HUES48 (cell line): ENCODE measurements at regions not wholly inside any gene's neighbourhood (a gene's known extent, or its start where the extent isn't known, plus 50 kb on each side); places are given as distances from the start of the nearest gene placed in this dataset.

Experiments used
- H3K27ac ChIP-seq: one replicate; pipeline ENCODE4 v1.7.0; 2013; ENCODE audit warnings: low read depth, low read length, inconsistent platforms
- H3K27me3 ChIP-seq: 2 replicates; pipeline ENCODE4 v1.6.1; 2013; ENCODE audit warnings: mild to moderate bottlenecking, low read length; ENCODE audit not compliant: control insufficient read depth, insufficient read depth
- H3K36me3 ChIP-seq: 2 replicates; pipeline ENCODE4 v1.6.1; 2013; ENCODE audit warnings: low read length; ENCODE audit not compliant: control insufficient read depth, insufficient read depth
- H3K4me1 ChIP-seq: 2 replicates; pipeline ENCODE4 v1.6.1; 2013; ENCODE audit warnings: mild to moderate bottlenecking, low read length; ENCODE audit not compliant: control insufficient read depth, insufficient read depth
- H3K4me3 ChIP-seq: 2 replicates; pipeline ENCODE4 v1.5.1; 2013; ENCODE audit warnings: mild to moderate bottlenecking, low read depth, low read length
- H3K9ac ChIP-seq: 2 replicates; pipeline ENCODE4 v1.6.1; 2013; ENCODE audit warnings: mild to moderate bottlenecking, low read depth, low read length, moderate library complexity
- H3K9me3 ChIP-seq: 2 replicates; pipeline ENCODE4 v1.6.1; 2013; ENCODE audit warnings: low read length; ENCODE audit not compliant: control insufficient read depth, insufficient read depth

DNA sequence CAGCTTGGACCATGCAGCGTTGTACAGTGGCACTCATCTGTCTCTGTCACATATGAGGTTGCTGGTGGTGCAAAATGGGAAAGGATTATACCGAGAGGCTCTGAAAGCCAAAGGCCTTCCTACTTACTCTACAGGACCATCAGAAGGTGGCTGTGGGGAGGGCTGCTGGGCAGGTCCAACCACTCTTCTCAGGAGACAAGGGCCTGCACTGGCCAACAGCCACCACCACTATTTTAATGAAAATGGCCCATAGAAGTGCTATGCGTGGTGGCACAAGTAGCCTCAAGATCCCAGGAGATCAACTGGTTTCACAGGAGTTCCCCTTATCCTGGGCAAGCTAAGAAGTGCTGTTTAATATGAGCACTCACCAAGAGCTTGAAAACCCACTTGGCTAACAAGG, 52.3 kb downstream of the MRPL57 start:
- H3K27me3 ChIP-seq: no peaks in the 10 kb centered on the region
- H3K9me3 ChIP-seq: no peaks in the 10 kb centered on the region
- no peak overlapping the region for H3K9ac ChIP-seq
- no peak overlapping the region for H3K4me3 ChIP-seq
- no peak overlapping the region for H3K27ac ChIP-seq
- H3K4me1 ChIP-seq: no peaks in the 10 kb centered on the region
- no peaks in the 10 kb centered on the region for H3K36me3 ChIP-seq

DNA sequence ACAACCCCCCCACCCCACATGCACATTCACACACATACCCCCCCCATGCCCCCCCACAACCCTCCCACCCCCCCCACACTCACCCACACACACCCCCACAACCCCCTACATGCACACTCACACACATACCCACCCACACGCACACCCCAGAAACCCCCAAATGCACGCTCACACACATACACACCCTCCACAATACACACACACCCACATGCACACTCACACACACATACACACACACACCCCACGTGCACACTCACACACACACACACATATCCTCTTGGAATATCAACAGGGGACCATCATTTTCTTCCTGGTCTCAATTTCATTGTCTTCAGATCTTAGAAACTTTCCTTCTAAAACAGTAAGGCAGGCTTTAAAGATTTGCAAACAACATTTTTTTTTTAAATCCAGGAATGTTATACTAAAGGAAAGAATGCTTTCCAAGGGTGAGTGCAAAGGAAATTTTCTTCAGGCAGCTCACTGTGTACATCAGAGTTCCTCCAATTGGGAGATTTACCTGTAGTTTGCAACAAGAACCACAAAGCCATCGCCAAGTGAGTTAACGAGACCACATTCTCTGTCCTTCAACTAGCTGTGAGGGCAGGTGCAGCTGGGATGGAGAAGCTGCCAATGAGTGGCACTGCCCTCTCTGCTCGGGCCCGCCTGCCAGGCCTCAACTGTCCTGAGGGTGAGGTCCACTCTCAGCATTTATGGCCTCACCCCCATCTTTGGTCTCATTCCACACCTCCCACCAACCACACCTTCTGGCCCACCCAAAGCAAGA, 53.0 kb downstream of the MRPL57 start:
- H3K27me3 ChIP-seq: no peaks in the 10 kb centered on the region
- H3K27ac ChIP-seq: no peak overlapping the region
- no peaks in the 10 kb centered on the region for H3K4me1 ChIP-seq
- no peak overlapping the region for H3K4me3 ChIP-seq
- H3K9me3 ChIP-seq: no peaks in the 10 kb centered on the region
- no peak overlapping the region for H3K9ac ChIP-seq
- no peaks in the 10 kb centered on the region for H3K36me3 ChIP-seq

- H3K27ac ChIP-seq: no peak overlapping the region
- H3K36me3 ChIP-seq: no peaks in the 10 kb centered on the region
- H3K9me3 ChIP-seq: no peaks in the 10 kb centered on the region
- no peak overlapping the region for H3K4me3 ChIP-seq
- no peaks in the 10 kb centered on the region for H3K27me3 ChIP-seq
- no peaks in the 10 kb centered on the region for H3K4me1 ChIP-seq
- H3K9ac ChIP-seq: no peak overlapping the region
Observed at GRCh38 chr13:21230516-21230915, 54.1 kb downstream of the MRPL57 start.

DNA sequence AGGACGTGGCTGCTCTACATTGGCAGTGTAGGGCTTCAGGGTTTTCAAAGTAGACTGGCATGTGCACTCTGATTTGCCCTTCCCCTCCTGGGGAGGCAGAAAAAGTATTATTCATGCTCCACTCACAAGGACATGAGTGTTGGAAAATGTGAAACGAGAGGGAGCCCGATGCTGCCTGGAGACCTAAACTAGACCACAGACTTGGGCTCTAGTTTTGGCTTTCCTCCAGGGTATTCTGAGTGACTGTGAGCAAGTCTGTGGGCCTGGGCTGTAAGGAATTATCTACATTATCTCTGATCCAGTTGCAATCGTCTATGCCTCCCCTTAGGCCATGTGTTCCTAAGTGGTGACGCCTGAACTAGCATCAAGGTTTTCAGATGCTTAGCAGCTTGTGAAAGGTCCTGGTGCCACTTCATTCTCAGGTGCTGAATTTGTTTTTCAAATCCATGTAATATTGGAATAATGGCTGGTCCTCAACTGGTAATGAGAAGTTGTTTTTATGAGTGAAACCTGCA, 55.0 kb downstream of the MRPL57 start:
- Histone ChIP-seq H3K9me3 (no peaks in the 10 kb centered on the region), H3K27me3 (no peaks in the 10 kb centered on the region), H3K27ac (no peak overlapping the region), H3K4me3 (no peak overlapping the region), H3K4me1 (no peaks in the 10 kb centered on the region), H3K36me3 (no peaks in the 10 kb centered on the region), H3K9ac (no peak overlapping the region)

DNA sequence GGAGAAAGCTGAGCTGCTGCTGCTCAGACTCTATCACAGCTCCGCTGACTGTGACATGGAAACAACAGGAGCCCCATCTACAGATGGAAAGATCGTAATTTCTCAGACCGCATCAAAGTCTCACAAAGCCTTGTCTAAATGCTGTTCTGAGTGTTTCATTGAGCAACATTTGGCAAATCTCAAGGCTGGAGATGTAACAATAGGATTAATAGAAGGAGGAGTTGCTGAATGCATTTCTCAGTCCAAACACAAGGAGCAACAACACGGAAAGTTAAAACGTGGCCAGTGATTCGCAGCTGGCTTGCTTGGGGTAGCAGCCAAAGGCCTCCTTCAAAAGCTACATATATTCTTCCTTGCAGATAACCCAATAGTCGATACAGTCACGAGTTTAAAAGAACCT, 55.7 kb downstream of the MRPL57 start:
- Histone ChIP-seq H3K9ac (no peak overlapping the region), H3K27ac (no peak overlapping the region), H3K4me3 (no peak overlapping the region)

DNA sequence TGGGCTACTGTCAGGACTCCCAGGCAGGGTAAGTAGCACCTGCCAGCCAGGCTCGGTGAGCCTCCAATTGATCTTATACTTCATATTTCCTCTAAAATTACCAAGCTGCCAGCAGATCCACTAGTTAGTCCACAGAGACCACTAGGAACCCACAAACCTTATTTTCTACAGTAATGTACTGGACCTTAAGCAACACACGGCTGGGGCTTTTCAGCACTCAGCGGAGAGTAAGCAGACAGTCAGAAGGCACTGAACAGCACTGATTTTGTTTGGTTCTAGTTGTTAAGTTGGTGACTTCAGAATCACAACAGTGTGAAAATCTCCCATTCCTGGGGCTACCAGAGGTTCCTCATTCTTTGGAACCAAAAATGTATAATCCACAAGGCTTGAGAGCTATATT, 56.1 kb downstream of the MRPL57 start:
- H3K36me3 ChIP-seq: no peaks in the 10 kb centered on the region
- H3K27me3 ChIP-seq: no peaks in the 10 kb centered on the region
- no peaks in the 10 kb centered on the region for H3K9me3 ChIP-seq
- no peak overlapping the region for H3K4me3 ChIP-seq
- H3K9ac ChIP-seq: no peak overlapping the region
- no peaks in the 10 kb centered on the region for H3K4me1 ChIP-seq
- no peak overlapping the region for H3K27ac ChIP-seq

More for the DNA sequence above, 55.7 kb downstream of the MRPL57 start:
- H3K27me3 ChIP-seq: no peaks in the 10 kb centered on the region
- no peaks in the 10 kb centered on the region for H3K4me1 ChIP-seq
- no peaks in the 10 kb centered on the region for H3K9me3 ChIP-seq
- H3K36me3 ChIP-seq: no peaks in the 10 kb centered on the region

DNA sequence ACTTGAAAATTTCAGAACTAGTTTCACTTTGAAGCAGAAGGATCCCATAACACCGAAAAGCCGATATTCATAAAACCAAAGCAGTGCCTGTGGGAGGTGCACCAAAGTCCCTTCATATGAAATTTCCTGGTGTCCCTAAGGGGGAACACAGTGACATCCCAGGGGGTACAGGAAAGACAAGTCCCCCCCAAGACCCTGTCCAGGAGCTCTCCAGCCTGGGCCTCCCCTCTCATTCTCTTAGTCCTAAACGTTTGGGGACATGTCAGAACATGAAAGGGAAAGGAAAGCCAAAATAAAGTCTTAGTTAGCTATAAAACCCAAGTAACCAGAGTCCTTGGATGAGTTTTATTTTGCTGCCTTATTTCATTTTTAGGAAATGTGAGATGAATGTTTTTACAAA, 56.6 kb downstream of the MRPL57 start:
- Histone ChIP-seq H3K9me3 (0 out of 2 replicates have a peak, but pooled peaks cover 2% of the 10 kb centered on the region), H3K4me3 (no peak overlapping the region), H3K4me1 (no peaks in the 10 kb centered on the region), H3K9ac (no peak overlapping the region), H3K27me3 (no peaks in the 10 kb centered on the region), H3K36me3 (no peaks in the 10 kb centered on the region), H3K27ac (no peak overlapping the region)

GRCh38 chr13:21234526-21234925, 58.1 kb downstream of the MRPL57 start:
- Histone ChIP-seq H3K36me3 (no peaks in the 10 kb centered on the region), H3K9me3 (0 out of 2 replicates have a peak, but pooled peaks cover 2% of the 10 kb centered on the region), H3K4me3 (no peak overlapping the region), H3K27me3 (no peaks in the 10 kb centered on the region), H3K4me1 (no peaks in the 10 kb centered on the region), H3K27ac (no peak overlapping the region), H3K9ac (no peak overlapping the region)

DNA sequence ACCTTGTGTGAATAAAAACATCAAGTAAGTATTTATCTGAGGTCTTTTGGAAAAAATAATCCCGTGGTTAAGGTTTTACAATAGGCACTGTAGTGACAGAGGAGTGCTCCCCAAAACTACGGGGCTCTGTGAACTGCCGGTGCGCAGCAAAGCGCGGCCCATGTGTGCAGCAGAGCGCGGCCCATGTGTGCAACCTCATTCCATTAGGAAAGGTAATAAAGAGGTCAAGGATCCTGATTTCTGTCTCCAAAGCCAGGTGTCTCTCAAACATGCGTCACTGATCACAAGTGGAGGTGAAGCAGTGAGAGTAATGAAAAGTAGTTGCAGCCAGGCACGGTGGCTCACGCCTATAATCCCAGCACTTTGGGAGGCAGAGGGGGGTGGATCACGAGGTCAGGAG, 58.7 kb downstream of the MRPL57 start:
- Histone ChIP-seq H3K27me3 (no peaks in the 10 kb centered on the region), H3K9me3 (0 out of 2 replicates have a peak, but pooled peaks cover 2% of the 10 kb centered on the region), H3K4me3 (no peak overlapping the region), H3K4me1 (no peaks in the 10 kb centered on the region), H3K9ac (no peak overlapping the region), H3K27ac (no peak overlapping the region), H3K36me3 (no peaks in the 10 kb centered on the region)

DNA sequence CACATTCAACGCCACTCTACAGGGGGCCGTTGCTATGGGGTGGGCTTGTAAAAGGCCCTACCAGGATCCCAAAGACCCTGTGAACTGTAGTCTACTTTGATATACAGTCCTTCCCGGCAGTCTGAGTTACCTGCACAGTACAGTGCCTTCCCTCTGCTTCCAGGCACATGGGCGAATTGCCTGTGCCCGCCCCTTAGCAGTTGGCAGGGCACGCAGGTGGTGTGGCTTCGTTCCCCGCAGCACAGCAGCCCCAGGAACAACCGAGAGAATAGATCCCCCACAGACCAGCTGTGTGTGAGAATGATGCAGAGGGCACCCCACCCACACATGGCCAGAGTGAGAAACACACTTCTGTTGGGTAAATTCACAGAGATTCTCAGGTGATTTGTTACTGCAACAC, 60.6 kb downstream of the MRPL57 start:
- H3K27ac ChIP-seq: no peak overlapping the region
- H3K9me3 ChIP-seq: 0 out of 2 replicates have a peak, but pooled peaks cover 2% of the 10 kb centered on the region
- H3K4me3 ChIP-seq: no peak overlapping the region
- no peaks in the 10 kb centered on the region for H3K36me3 ChIP-seq
- no peak overlapping the region for H3K9ac ChIP-seq
- no peaks in the 10 kb centered on the region for H3K4me1 ChIP-seq
- H3K27me3 ChIP-seq: no peaks in the 10 kb centered on the region

GRCh38 chr13:21238267-21238666, 61.8 kb downstream of the MRPL57 start:
- Histone ChIP-seq H3K4me1 (no peaks in the 10 kb centered on the region), H3K4me3 (no peak overlapping the region), H3K36me3 (no peaks in the 10 kb centered on the region), H3K27ac (no peak overlapping the region), H3K9ac (no peak overlapping the region), H3K9me3 (peaks cover 2% of the 10 kb centered on the region; the same call in 1 of the 2 replicates), H3K27me3 (no peaks in the 10 kb centered on the region)
